Amygdala (tissue), 56 donors: ENCODE measurements at regions not wholly inside any gene's neighbourhood (a gene's known extent, or its start where the extent isn't known, plus 50 kb on each side); places are given as distances from the start of the nearest gene placed in this dataset.
"Not testable (repeated sequence)": the region's sequence is repeated elsewhere in the genome, so short reads cannot be mapped to it uniquely, and the experiment has no call there.

ENCODE experiments used
- DNase-seq, 56 donors: peaks; one replicate each; lab custom pipeline; 2025; lab: John Stamatoyannopoulos, UW

DNA sequence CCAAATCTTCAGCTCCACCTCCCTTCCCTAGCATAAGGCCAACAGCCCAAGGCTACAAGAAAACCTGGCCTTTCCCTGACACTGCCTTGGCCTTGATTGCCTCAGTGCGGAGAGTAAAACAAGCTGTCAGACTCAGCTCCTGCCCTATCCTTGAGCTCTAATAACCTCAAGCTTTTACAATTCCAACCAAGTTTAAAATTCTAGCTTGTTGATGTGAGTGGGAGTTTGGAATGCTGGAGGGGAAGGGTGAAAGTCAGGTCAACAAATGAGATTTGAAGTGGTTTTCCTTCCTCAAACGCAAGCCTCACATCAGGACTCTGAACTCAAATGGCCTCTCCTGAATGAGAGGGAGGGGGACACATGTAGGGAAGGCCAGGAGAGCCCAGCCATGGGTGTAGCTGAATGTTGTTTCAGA lies 197.0 kb upstream of the VLDLR start:
- DNase-seq, result no peak

DNA sequence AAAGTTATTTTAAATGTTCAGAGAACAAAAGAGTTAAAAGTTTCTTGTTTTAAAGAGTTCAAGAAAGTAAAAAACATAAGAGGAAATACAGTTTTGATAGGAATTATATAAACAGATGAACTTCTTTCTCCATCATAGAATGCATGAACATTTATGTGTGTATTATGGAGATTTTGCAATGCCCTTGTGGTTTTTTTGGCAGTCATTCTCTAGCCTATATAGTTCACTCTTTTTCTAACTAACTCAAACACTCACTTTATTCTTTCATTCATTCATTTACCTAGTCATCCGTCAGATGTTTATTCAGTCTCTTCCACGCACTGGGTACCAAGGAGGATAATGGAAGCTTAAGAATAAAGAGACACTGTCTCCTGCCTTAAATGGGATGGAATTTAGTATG lies 195.9 kb upstream of the VLDLR start:
- DNase-seq, result no peak

DNA sequence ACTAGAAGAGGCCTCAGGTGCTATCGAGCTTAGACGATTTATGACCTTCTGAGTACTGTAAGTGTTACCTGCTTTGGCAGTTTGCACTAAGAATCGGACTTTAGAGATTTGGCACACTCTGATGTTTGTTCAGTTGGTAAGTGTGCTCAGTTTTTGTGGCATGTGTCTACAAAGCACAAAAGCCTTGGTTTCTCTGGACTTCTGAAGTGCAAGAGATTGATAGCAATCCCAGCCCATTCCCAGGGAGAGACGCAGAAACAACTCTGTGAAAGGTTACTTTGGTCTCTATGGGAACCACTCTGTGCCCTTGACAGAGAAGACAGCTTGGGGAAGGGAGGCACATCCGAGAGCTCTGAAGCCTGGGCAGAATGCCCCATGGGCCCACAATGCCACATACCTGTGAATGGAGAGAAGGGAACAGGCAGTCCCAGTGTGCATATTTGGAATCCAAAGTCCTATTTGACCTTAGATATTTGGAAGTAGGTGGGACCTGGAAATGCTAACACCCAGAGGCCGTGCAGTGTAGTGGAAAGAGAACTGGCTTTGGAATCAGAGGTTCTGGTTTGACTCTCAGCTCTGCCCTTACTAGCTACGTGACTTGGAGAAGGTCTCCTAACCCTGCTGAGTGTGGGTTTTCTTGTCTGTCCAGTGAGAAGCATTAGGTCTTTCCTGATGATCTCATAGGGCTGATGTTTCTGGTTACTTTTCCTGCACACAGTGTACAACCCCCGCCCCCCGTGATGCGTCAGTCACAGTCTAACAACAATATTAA lies 194.3 kb upstream of the VLDLR start:
- no peak for DNase-seq

DNA sequence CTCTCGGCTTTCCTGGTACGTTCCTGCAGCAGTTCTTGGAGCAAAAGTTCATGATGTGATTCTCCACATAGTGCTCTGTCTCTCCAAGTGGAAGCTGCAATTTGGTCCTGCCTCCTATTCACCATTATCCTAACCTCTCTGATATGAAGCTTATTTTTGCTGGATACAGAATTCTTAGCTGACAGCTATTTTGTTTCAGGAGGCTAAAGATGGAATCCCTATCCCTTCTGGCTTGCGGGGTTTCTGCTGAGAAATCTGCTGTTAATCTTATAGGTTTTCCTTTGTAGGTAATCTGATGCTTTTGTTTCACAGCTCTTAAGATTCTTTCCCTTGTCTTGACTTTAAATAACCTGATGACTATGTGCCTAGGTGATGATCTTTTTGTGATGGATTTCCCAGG lies 181.6 kb upstream of the VLDLR start:
- no peak for DNase-seq

DNA sequence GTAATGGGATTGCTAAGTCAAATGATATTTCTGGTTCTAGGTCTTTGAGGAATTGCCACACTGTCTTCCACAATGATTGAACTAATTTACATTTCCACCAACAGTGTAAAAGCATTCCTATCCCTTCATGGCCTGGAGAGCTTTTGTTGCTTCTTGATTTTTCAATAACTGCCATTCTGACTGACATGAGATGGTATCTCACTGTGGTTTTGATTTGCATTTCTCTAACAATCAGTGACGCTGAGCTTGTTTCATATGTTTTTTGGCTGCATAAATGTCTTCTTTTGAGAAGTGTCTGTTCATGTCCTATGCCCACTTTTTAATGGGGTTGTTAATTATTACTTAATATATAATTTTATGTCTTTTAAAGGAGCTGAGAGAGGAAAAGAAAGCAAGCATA lies 177.7 kb upstream of the VLDLR start:
- not testable (repeated sequence) for DNase-seq

DNA sequence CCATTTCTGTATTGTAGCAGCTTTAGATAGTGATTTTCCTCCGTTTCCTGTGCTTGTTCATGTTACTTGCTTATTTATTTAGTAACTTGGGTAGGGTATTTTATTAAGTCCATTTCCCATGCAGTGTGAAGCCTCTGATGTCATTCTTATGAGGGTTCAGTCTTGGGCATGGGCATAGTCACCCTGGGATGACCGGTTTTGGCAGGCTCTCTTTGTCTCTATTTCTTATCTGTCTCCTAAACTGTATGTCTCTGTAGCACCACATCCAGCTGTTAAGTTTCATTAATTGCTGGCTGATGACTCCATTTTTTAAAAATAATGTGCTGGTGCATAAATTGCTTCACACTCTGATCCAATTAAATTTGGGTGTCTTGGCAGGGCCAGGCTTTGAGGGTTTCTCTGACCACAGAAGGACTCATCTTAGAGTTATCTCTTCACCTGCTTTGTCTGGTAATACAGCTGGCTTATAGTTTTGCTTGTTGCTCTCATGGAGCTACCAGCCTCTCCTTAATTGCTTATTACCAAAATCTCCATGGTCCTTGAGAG lies 173.3 kb upstream of the VLDLR start:
- no peak for DNase-seq

DNA sequence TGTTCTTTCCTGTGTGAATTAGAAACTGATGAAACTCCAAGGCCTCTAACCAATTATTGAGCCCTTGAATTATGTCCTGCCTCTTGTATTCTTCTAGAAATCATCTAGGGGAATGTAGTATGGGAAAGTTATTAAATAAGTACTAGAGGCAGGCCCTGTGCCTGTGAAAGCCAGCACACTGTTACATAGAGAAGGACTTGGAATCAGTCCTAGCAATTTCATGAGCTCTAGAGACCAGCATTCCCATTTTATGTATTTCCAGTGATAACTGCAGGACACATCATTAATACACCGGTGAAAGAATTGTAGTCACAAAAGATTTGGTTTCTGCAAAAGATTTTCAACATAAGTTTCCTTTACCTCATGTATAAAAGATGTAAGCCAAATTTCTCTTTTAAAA lies 168.5 kb upstream of the VLDLR start:
- DNase-seq, result no peak

DNA sequence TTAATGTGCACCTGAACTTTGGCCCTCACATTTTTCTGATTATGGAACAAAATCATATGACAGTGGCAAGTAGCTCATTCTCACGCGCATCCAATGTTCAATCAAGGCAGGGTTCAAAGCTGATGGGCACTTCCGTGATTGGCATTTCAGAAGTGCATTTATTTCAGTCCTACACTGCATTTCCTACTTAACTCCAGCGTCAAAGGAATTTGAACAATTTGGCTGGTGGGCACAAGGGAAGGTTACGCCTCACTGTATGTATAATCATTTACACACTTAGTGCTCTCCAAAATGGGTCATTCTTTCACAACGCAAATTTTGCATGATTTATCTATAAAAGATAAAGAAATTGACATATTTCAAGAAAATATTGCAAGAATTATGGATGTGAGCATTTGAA lies 167.9 kb upstream of the VLDLR start:
- no peak for DNase-seq

DNA sequence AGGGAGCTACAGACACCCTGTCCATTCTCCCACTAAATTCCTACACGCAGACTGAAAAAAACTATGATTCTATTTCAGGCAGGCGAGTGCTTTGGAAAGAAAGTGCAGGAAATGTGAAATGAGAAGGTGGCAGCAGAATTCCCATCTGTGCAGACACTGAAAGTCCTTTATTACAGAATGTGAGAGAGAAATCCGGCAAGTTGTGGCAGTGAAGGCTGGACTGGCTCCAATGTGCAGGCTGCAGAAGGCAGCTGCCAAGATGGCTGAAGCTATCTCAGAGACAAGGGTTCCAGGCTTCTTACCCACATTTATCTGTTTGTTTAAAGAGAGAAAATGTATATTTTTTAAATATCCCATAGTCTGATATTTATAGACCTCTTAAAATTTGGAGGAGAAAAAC lies 161.8 kb upstream of the VLDLR start:
- DNase-seq, result peak in 41 of 56 donors; percentile 1 to 66 (median 20)

DNA sequence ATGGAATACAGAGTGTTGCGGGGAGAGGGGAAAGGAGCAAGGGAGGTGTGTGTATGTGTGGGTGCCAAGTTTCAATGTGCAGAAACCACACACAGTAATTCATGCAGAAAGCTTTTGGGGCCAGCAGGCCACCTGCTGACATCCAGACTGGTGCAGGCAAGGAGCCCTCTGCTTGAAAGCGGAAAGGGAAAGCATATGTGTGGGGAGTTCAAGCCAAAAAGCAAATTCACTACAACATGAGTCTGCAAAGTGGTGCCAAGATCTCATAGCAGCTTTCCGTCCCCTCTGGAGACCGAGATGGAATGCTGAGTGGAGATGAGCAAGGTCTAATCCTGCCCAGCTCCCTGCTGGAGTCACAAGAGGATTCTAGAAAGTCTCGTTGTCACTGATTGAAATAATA lies 159.7 kb upstream of the VLDLR start:
- peak in 1 of 56 donors; percentile 4 for DNase-seq

DNA sequence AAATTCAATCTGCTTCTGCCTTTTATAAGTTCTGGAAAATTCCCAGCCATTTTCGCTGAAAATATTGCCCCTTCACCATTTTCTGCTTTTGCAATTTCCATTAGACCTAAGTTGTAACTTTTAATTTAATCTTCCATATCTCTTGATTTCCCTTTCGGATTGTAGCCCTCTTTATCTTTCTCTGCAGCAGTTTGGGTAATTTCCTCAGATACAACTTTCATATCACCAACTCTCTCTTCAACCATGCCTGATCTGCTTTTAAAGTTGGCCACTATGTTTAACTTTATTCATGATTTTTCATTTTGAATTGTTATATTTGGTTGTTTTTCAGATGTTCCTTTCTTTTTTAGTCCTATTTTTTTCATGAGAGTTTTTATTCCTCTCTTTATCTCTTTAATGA lies 157.0 kb upstream of the VLDLR start:
- no peak for DNase-seq

DNA sequence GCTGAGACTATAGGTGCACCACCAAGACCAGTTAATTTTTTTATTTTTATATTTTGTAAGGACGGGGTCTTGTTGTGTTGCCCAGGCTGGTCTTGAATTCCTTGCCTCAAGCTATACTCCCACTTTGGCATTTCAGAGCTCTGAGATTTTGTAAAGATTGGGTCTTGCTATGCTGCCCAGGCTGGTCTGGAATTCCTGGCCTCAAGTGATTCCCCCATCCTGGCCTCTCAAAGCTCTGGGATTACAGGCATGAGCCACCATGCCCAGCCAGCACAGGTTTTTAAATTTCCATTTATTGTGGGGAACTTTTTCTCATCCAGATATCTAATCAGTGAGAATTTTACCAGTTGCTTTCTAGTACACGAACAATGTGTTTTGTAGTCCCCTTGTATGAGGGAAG lies 156.1 kb upstream of the VLDLR start:
- DNase-seq, result no peak

DNA sequence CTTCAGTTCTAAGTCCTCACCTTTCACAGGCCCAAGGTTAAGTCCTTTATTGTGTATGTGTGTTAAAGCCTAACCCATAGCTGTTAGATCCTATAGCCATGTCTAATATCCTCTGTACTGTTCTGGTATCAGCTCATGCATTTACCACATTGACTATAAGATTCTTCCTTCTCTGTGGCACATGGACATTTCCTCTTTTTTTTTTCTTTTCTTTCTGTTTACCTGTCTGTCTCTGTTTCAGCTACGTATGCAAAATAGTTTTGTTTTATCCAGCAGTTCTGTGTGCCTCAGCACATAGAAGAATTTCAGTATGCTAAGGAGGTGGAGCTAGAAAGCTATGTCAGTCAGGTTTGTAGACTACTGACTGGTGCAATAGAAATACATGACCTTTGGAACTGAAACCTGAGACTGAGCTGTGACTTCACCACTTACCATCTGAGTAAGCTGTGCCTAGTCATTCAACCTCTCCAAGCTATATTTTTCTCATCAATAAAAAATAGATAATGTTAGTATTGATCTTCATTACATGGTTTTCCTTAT lies 155.6 kb upstream of the VLDLR start:
- DNase-seq, result no peak

DNA sequence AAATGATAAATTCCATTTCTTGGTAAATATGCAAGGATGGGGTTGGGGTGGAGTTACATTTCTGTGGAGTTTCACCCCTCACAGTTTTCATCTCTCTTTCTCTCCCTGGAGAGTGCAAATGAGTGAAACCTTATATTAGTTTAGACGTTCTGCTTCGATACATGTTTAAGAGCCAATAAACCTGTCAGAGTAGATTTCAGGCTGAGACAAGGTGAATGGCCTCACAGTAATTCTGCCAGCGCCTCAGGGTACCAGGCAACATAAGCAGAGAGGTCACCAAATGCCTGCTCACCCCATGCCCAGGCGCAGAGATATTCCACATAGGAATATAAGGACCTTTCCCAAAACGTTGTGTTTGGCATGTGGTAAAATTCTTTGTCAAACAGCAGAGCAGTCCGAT lies 154.9 kb upstream of the VLDLR start:
- no peak for DNase-seq

DNA sequence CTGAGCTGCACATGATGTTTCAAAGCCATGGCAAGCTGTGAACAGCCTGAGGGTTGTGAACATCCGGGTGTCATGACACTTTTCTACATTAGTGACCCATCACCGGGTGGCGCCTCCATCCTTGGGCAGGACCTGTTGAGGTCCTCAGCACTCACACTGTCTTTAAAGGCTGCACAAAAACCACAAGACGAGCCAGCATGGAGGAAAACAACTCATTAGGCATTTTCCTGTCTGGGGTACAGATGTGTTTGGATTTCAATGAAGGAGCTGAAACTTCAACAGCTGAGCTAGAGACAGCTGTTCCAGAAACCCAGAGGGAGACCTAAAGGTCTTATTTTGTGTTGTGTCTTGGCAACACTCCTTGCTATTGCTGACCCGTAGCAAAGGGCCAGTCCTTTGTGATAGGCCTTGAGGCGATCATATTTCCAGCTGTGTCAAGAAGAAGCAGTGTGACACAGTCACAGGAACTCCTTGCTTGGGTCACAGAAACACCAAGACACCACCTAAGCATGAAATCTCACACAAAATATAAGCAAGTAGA lies 151.8 kb upstream of the VLDLR start:
- peak in 2 of 56 donors; percentile 1 to 6 for DNase-seq

DNA sequence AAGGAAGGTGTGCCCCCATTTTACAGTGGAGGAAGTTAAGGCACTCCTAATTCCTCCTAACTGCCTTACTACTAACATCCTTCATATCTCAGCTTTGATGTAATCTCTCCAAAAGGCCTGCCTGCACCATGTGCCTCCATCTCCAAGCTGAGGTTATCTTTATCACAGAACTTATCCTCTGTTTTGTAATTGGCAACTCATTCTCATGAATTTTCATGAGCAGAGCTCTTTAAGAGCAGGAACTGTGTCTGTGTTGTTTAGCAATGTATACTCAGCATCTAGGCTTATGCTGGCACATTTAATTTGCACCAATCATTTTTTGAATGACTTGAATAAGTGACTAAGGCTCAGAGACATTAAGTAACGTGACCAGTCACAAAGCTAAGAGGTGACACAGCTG lies 147.9 kb upstream of the VLDLR start:
- DNase-seq, result no peak

DNA sequence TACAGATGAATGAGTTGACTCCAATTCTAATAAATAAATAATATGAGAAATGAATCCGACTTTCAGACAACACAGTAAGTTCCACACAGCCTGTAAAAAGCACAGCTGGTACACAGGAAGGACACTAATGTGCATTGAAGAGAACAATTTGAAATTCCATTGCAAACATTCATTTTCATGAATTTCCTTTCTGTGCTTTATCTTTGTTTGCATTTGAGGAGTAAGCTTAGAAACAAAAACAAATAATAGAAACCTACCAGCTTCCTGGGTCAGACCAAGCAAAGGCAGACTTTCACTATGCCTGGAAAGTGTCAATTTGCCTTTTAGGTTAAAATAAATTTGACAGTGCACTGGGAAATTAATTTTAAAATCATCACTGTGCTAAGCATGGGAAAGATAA lies 143.8 kb upstream of the VLDLR start:
- no peak for DNase-seq

DNA sequence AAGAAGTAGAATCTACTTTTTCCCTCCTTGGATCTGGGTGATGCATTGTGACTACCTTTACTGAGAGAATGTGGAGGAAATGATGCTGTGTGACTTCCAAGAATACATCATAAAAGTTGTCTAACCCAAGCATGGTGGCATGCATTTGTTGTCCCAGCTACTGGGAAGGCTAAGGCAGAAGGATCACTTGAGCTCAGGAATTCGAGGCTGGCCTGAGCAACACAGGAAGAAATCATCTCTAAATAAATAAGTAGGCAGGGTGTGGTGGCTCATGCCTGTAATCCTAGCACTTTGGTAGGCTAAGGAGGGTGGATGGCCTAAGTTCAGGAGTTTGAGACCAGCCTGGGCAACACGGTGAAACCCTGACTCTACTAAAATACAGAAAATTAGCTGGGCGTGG lies 143.2 kb upstream of the VLDLR start:
- DNase-seq, result no peak

DNA sequence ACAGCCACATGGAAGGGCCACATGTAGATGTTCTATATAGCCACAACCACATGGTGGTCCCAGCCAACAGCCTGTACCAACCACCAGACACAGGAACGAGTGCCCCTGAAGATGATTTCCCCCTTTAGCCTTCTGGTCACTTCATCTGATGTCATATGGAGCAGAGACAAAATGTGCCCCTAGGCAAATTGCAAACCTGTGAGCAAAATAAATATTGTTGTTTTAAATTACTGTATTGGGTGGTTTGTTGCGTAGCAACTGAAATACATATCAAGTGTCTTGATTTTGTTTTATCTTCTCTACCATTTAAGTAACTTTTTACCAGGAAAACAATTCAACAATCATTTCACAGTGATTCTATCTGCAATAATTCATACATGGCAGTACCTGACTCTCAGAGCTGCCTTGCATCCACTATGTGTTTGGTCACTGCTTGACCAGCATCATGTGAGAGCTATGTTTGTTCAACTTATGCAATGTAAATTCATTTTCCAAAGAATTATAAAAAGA lies 142.5 kb upstream of the VLDLR start:
- DNase-seq, result no peak

DNA sequence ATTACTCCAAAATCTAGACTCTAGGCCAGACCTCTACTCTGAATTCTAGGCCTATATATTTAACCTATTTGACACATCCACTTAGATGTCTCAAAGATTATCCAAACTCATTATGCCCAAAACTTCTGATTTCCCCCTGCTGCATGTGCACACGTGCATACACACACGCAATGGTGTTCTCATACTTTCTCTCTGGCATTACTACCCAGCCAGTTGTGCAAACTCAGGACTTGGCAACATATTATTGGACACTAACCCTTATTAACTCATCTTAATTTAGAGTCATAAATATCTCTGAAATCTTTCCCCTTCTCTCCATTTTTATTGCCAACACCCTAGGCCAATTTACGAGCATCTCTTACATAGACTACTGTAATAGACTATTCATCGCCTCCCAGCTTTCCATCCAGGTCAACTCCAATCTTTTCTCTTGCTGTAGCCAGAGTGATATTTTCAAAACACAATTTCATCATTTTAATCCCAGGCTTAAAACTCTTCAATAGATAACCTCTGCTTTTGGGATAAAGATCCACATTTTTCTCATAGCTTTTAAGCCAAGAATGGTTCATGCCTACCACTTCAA lies 141.2 kb upstream of the VLDLR start:
- no peak for DNase-seq

DNA sequence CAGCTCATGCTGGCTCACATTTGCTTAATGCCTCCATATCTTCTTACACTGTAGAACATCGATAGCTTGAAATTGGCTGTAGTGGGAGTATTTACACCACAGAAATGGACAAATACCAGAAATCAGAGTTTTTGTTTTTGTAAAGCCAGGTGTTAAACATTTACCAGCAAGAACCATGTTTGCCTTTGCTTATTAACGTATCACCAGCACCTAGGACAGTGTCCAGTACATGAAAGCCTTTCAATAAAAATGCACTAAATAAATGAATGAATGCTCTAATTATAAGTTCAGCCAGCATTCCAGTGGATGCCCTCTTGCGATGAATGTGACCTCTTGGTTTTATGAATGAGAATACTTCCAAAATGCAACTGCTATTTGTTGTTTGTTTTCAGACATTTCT lies 140.4 kb upstream of the VLDLR start:
- DNase-seq, result no peak

DNA sequence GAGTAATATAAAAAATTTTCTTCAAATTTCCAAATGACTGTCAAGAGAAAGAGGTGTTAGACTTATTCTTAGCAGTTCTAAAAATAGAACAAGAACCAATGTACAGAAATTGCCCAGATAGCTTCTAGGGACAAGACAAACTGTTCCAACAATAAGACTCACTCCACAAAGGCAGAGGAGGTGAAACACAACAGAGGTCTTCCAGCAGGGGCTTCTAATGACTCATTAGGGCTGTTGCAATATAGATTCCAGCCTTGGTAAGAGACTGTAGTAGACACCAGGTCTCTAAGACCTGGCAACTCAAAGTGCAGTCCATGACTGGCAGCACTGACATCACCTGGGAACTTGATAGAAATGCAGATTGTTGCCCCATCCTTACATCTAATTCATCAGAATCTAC lies 134.6 kb upstream of the VLDLR start:
- no peak for DNase-seq
